NCI-H69 (cell line): ENCODE measurements at regions not wholly inside any gene's neighbourhood (a gene's known extent, or its start where the extent isn't known, plus 50 kb on each side); places are given as distances from the start of the nearest gene placed in this dataset.

Source experiments
- DNase-seq: peaks from one replicate; lab custom pipeline; 2025; lab: John Stamatoyannopoulos, UW

GRCh38 chr1:186620566-186621350 lies 59.5 kb downstream of the PTGS2 start:
- no peak for DNase-seq

- peak; percentile 82 for DNase-seq
Measured at GRCh38 chr1:186618401-186619170, 61.6 kb downstream of the PTGS2 start.

DNA sequence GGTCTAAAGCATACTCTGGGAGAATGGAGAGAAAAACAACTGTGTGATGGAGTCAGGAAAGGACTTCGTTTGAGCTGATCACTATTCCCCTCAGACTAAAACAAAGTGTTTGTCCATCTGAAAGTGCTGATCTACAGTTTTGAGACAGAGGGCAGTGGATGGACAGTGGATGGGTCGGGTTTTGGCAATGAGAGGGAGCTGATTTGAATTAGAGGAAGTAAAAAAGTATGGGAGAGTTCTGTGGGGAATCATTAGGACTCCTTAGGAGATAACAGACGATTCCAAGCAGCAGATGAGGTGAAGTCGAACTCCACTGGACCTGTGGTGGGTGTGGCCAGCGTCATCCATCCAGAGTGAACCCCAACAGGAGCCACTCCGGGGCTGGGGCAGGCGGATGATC lies 62.3 kb downstream of the PTGS2 start:
- DNase-seq, result peak; percentile 31

GRCh38 chr1:186616511-186616910 lies 63.7 kb downstream of the PTGS2 start:
- DNase-seq, result no peak

DNA sequence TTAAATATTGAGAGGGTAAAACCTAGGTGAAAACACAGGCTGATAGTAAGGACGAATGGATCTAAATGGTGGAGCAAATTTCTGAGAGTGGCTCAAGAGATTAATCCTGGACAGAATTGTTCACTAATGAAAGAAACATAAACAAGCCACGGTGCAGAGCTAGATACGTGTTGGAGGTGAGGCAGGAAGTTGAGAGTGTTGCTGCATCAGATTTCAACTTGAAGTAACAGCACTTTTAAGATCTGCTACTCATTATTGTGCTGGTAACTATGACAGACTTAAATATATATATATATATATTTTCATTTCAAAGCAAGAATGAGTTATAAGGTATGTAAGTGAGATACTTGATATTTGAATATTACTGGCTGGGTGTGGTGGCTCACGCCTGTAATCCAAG lies 64.9 kb downstream of the PTGS2 start:
- no peak for DNase-seq

DNA sequence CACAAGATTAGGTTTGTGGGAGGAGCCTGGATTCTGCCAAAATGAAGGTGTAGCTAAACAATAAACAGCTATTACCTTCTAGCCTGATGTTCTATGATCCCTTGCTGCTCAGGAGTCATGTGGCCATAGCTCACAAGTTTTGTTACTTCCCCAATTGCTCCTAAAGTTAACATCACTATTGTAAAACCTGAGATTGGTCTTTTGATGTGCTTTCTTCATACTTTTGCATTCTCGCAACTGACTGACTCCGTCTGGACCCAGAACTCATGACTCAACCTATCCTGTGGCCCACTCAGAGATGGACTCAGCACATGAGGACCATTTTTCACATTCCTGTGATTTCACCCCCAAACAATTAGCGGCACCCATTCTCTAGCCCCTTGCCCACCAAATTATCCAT lies 69.1 kb downstream of the PTGS2 start:
- DNase-seq, result no peak

DNA sequence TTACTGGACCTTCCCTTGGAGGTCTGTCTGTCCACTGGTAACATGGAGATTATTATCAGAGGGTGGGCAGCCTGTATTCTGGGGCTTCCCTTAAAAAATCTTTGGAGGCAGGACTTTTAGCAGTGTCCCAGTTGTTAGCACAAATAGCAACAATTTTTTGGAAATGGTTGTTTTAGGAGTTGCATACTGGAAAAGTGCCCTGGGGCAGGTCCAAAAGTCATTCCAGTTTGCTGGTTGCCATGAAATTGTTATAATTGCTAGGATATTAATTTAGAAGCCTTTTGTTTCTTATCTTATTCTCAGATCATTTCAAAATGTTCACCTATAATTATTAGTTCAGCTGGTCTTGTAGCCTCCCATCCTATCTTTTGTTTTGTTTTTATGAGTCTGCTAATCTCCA lies 71.0 kb downstream of the PTGS2 start:
- peak; percentile 58 for DNase-seq

GRCh38 chr1:186605762-186606350 lies 74.4 kb downstream of the PTGS2 start:
- DNase-seq, result peak; percentile 76

GRCh38 chr1:186595969-186596368 lies 84.3 kb downstream of the PTGS2 start:
- DNase-seq, result no peak

DNA sequence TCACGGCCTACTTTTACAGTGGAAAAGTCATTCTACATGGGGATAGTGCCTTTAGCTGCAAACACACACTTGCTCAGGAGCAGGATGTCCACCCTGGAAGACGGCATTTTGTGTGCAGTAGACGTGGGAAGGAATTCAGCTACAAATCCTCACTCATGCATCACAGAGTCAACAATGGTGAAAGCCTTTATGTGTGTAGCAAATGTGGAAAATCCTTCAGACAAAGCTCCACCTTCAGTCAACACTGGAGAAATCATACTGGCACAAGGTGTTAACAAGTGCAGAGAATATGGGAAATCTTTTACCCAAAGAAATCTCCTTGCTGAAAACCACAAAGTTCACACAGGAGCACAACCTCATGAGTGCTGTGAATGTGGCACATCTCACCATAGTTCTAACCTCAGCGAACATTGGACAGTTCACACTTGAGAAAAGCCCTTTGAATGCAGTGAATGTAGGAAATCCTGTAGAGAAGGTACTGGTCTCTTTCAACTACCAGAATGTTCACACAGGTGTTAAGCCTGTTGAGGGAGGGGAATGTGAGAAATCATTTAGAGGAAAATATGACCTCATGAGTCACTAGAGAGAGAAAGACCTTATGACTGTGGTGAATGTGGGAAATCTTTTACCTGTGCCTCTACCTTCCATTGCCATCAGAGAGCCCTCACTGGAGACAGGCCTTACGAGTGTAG lies 101.8 kb downstream of the PTGS2 start:
- DNase-seq, result peak; percentile 19

GRCh38 chr1:186577633-186578032 lies 102.6 kb downstream of the PTGS2 start:
- no peak for DNase-seq

DNA sequence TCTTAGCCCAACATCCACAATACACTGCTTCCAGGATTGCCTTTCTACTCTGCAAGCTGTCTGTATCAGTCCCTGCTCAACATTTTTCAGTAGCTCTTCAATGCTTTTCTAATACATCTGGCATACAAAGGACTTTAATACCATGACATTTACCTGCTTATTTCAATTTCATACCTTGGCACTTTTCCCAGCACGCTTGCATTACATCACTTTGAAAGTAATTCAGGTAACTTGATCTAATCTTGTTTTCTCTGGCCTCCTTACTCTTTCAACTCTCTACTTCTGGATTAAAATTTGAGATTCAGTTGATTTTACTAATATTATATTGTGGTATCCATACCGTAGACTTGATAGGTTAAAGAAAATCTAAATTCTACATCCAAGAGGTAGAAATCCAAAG lies 103.0 kb downstream of the PTGS2 start:
- DNase-seq, result peak; percentile 45

- DNase-seq, result no peak
Measured at GRCh38 chr1:186575348-186575747, 104.9 kb downstream of the PTGS2 start.

- no peak for DNase-seq
Measured at GRCh38 chr1:186574926-186575325, 105.3 kb downstream of the PTGS2 start.

- no peak for DNase-seq
Measured at GRCh38 chr1:186572509-186572908, 107.7 kb downstream of the PTGS2 start.

DNA sequence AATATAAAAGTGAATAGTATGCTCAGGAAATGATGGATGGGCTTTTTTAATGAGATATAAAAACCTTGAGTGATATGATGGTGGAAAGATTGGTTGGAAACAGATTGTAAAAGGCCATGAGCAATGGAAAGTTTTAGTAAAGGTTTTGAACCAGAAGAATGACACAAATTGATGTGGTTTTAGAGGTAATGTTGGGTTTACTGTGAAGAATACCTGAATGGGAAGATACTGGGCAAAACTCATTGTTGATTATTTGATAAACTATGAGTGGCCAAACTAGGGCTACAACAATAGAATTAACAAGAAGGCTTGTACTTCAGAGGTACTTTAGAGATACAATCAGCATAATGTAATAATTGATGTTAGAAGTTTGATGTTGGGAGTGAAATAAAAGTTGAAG lies 108.5 kb downstream of the PTGS2 start:
- no peak for DNase-seq

GRCh38 chr1:186569856-186570255 lies 108.9 kb upstream of the PDC start:
- DNase-seq, result no peak

DNA sequence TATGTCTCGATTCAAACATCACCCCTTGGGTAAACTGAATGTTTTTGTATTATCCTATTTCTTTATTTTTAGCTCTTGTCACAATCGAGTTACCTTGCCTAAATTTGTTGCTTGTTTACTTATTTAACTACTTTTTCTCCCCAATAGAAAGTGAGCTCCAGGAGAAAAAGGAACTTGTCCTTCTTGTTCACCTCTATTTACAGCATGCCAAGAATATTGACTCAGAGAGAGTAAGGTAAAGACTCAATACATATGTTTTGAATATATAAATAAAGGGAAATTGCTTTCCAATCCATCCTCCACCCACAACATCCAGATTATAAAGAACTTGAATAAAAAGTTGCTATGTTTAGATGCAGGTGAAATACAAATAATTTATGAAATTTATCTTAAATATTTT lies 107.3 kb upstream of the PDC start:
- no peak for DNase-seq

DNA sequence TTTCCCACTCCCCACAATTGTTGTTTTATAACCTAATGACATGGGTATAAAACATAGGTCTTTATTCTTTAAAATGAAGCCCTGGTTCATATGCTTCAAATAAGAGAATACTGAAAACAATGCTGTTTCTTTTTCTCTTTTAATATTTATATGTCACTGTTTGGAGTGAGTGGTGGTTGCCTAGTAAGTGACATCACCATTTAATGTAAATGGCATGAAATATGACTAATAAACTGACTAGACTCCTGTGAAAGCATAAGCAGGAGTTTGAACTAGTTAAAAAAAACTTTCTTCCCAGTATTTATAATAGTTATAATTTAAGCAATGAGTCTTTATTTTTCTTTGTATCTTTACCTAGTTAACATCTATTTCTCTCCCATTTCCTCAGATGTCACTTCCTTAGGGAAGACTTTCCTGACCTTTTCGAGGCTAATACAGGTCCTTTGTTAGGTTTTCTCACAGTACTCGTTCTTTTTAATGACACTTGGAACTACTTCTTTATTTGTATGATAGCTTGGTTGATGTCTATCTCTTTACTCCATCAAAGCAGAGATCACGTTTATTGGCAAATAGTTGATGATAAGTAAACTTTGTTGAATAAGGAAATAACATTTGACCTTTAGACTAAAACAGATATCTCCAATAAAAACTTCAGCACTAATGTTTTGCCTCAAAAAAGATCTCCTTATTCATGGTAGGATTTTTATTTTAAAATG lies 105.4 kb upstream of the PDC start:
- no peak for DNase-seq

- DNase-seq, result no peak
Measured at GRCh38 chr1:186564582-186564981, 103.7 kb upstream of the PDC start.

GRCh38 chr1:186559601-186560116 lies 98.7 kb upstream of the PDC start:
- no peak for DNase-seq
